ENCODE measurements at regions not wholly inside any gene's neighbourhood (a gene's known extent, or its start where the extent isn't known, plus 50 kb on each side); places are given as distances from the start of the nearest gene placed in this dataset.

GRCh38 chr13:77480066-77480465 is 55.4 kb upstream of the SCEL start:
- no peak for DNase-seq (ENCODE audit: low spot score)

DNA sequence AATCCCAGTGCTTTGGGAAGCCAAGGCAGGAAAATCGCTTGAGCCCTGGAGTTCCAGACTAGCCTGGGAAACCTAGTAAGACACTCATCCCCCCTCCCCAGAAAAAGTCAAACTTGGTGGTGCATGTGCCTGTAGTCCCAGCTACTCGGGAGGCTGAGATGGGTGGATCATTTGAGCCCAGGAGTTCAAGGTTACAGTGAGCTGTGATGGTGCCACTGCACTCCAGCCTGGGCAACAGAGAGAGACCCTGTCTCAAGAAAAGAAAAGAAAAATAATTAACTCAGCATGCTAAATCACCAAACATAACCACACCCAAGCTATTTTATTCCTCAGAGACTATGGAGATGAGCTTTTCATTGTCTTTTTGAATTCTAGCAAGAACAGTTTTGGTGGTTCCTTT is 56.2 kb upstream of the SCEL start:
- DNase-seq (ENCODE audit: low spot score) = no peak

DNA sequence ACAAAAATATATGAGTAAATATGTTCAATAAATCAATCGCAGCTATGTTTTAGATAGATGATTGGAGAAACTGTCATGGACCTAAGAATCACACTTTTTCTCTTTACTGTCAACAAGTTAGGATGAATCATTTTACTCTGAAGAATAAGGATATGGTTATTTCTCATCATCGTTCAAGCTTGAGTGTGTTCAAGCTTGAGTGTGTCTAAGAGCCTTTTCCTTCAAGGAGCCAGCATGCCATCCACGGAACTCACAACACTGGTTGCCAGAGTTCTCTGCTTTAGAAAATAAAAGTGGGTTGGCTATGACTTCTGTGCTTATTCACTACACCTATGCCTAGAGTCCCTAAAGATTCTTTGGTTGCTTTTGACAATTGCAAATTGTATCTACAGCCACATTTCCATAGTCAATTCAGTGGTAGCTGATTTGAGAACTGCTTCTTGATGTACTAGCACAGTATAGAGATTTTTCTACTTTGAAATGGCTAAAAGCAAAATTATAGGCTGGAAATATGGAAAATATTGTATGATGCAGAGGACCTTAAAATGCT is 58.1 kb upstream of the SCEL start:
- no peak for DNase-seq (ENCODE audit: low spot score)

DNA sequence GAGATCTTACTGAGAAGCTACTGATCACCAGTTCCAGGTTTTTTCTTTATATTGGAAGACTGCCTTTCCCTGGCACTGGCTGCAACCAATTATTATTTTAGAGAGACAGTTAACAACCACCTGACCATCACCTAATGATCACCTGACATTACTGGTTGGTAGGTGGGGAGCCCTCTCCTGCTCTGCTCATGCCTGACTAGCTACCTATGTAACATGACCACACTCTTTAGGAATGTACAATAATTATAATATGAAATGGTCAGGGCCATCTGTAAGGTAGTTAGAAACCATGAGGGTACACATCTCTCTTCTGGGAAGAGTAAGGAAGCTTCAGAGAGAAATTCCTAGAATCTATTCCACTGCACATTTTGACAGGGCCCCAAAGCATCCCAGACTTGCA is 59.0 kb upstream of the SCEL start:
- no peak for DNase-seq (ENCODE audit: low spot score)

GRCh38 chr13:77475345-77476084 is 60.0 kb upstream of the SCEL start:
- no peak for DNase-seq (ENCODE audit: low spot score)

- no peak for DNase-seq (ENCODE audit: low spot score)
Measured at GRCh38 chr13:77470986-77471385, 64.5 kb upstream of the SCEL start.

- DNase-seq (ENCODE audit: low spot score) = no peak
Measured at GRCh38 chr13:77466753-77467422, 68.6 kb upstream of the SCEL start.

GRCh38 chr13:77465603-77466195 is 69.8 kb upstream of the SCEL start:
- no peak for DNase-seq (ENCODE audit: low spot score)

DNA sequence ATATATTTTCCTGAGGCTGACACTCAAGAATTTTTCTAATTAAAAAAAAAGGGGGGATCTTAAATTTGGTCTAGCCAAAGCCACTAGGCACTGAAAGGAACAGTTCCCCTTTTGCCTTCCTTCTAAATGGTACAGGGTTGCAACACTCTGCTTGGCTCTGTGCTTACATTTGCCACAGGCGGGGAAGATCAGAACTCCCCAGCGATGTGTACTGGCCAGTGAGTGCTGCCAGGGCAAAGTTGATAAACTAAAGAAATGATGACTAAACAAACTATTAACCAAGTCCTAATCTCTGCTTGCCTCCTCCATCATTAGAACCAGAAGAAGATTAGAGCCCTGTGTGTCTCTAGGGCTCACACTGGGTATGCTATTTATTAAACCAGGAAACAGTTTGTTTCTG is 75.3 kb upstream of the SCEL start:
- DNase-seq (ENCODE audit: low spot score) = no peak

GRCh38 chr13:77459592-77459991 is 75.9 kb upstream of the SCEL start:
- DNase-seq (ENCODE audit: low spot score) = no peak

DNA sequence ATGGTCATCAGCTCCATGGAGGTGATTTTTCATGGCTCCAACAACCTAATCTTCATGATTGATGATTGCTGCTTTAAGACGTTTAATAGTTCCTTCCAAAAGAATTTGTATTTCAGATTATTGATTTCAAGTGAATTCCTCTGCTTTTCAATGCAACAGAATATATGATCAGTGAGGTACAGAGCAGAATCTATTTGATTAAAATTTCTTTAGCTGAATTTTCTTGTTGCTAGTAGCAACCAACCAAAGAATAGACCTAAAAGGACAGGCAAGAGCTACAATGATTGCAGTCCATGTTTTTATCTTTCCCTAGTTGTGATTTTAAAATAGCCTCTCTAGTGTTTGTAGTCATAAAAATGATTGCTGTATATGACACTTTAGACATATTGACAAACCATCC is 76.8 kb upstream of the SCEL start:
- no peak for DNase-seq (ENCODE audit: low spot score)

DNA sequence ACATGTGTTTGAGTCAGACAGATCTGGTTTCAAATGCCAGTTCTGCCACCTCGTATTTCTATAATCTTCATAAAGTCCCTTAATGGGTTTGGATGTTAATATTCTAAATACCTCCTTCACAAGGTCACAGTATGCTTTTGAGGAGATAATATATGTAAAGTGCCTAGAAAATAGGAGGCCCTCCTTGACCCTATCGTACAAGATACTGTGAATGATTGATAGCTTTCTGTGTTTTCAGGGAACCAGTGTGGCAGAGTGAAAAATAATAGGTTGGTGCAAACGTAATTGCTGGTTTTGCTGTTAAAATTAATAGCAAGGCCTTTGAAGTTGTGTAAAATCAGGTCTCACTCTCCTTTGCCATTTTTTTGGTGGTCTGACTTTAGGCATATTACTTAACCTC is 77.5 kb upstream of the SCEL start:
- no peak for DNase-seq (ENCODE audit: low spot score)

DNA sequence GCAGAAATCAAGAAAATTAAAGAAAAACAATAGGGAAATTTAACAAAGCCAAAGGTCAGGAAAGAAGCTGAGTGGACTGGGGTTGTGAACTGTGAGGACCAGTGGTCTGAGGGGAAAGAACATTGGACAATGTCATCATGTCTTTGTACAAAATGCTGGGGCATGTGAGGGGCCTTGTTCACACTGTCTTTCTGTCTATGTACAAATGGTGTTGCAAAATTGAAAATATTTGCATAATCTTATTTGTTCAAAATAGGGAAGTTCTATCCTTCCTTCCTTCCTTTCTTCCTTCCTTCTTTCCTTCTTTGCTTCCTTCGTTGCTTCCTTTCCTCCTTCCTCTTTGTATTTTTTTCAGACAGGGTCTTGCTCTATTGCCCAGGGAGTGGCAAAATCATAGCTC is 79.2 kb upstream of the SCEL start:
- no peak for DNase-seq (ENCODE audit: low spot score)

DNA sequence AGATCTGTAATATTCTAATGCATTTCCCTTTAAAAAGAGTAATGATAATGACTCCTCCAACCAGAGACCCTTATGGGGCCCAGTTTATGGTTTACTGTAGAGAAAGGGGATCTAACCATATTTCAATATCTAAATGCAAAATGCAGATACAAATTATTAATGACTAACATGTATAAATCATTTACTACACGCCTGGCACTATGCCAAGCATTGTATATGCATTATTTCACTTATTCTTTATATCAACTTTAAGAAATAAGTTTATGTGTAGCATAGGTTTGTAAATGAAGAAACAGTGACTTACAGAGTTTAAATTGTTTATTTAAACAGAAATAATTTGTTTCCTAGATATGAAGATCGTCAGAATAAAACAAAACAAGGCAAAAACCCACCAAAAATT is 86.2 kb upstream of the SCEL start:
- no peak for DNase-seq (ENCODE audit: low spot score)

- no peak for DNase-seq (ENCODE audit: low spot score)
Measured at GRCh38 chr13:77448689-77449088, 86.8 kb upstream of the SCEL start.

GRCh38 chr13:77443511-77443910 is 92.0 kb upstream of the SCEL start:
- DNase-seq (ENCODE audit: low spot score) = no peak

DNA sequence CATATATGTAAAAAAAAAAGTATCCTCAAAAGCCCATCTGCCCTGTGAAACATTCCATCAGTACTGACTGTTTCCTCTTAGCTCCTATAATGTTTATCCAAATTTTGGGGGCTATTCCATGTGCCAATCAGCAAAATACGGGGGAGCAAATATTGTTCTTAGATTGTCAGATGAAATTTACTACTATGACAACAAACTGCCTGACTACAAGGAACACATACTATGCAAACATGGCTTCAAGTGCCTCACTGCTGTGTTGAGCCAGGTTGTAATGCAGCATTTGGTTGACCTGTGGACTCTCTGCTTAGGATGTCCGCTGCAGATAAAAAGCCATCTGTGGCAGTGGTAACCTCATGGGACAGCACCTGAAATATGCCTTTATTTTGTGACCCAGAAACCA is 98.2 kb upstream of the SCEL start:
- no peak for DNase-seq (ENCODE audit: low spot score)

DNA sequence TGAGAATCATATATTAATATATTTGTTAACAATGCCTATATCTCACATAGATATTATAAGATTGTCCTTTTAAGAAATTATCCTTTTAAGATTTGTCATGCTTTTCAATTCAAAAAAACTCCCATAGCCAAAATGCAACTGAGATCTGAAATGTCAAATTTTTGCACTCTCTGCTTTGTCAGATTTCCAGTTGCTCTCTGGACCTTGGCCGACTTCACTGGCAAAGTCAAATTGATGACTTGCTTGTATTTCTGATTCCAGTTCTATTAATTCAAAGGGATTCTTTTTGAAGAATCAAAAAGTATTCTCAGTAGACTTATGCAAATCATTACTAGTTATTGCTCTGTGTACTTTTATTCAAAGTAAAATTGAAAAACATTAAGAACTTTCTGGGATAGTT is 101.2 kb upstream of the SCEL start:
- no peak for DNase-seq (ENCODE audit: low spot score)

- no peak for DNase-seq (ENCODE audit: low spot score)
Measured at GRCh38 chr13:77431449-77431848, 104.1 kb upstream of the SCEL start.

- DNase-seq (ENCODE audit: low spot score) = no peak
Measured at GRCh38 chr13:77430377-77430951, 103.6 kb upstream of the MYCBP2 start.

DNA sequence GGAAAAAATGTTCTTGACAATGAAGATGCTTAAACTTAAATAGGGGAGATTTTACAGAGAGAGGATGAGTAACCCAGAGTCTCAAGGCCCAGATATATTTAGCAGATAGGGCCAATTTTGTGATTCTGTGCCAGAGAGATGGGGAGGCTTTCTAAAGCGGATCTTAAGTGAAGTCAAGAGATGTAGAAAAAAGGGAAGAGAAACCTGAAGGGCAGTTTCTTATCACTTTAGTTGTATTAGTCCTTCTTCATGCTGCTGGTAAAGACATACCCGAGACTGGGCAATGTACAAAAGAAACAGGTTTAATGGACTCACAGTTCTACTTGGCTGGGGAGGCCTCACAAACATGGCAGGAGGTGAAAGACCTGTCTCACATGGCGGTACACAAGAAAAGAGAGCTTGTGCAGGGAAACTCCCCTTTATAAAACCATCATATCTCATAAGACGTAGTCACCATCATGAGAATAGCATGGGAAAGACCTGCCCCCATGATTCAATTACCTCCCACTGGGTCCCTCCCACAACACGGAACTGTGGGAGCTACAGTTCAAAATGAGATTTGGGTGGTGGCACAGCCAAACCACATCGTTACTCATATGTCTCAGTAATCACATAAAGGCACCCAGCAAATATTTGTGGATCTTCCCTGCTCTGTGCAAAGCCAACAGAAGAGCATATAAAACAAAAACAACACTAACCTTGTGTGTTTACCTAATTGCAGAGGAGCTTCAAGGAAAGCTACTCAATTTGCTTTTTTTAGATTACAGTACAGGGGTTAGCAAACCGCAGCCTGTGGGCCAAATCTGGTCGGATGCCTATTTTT is 102.6 kb upstream of the MYCBP2 start:
- DNase-seq (ENCODE audit: low spot score) = peak; percentile 25

DNA sequence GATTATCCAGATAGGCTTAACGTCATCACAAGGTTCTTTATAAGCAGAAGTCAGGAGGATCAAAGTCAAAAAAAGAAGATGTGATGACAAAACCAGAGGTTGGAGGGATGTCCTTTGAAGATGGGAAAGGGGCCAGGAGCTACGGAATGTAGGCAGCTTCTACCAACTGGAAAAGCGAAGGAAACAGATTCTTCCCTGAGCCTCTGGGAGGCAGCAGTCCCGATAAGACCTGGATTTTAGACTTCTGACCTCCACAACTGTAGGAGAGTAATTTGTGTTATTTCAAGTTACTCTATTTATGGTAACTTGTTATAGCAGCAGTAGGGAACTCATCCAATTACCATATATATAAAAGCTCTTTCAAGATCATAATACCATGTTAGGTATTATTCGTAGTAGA is 98.8 kb upstream of the MYCBP2 start:
- DNase-seq (ENCODE audit: low spot score) = no peak

Measured in A172 (cell line).